ENCODE measurements at regions not wholly inside any gene's neighbourhood (a gene's known extent, or its start where the extent isn't known, plus 50 kb on each side); places are given as distances from the start of the nearest gene placed in this dataset.

DNA sequence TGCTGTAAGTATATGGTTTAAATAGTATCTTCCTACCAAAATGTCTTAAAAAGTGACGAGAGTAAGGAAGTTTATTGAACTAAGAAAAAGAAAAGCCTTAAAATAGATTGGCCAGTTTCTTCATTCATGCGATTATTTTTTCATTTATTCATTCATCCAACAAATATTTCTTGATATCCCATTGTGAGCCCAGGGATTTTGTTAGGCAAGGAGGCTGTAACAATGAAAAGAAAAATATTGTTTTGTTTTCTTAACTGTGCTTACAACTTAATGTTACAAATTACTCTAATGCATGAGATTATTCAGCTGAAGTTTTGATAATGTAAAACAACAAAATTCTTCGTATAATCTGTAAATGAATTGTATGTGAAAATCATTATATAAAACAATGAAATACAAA is 882.0 kb downstream of the LTN1 start:
- CTCF ChIA-PET, result interaction anchor here (1.3 to 1.9 kb wide), 3 partner anchors 173 to 635 kb away, joined by 4 to 7 read pairs (median 6); no protein-coding TSS in a partner anchor
- Histone ChIP-seq H3K4me1 (ENCODE audit: control insufficient read depth, extremely low read depth, insufficient read depth, low read length) (peaks cover 19% of the 10 kb centered on the region), H3K4me2 (ENCODE audit: insufficient read depth, low read length) (peak overlapping the region; percentile 91), H3K9ac (replicated peaks; ENCODE audit: extremely low read depth, insufficient read depth, low read length) (no peak overlapping the region), H3K9me1 (replicated peaks; ENCODE audit: control insufficient read depth, extremely low read depth, insufficient read depth, low read length) (no peaks in the 10 kb centered on the region), H3K4me3 (replicated peaks in 1 of 3; ENCODE audit: insufficient read depth in 1 of 3, low read depth in 1 of 3, low read length in 3 of 3) (no peak overlapping the region), H4K20me1 (replicated peaks; ENCODE audit: control insufficient read depth, extremely low read depth, insufficient read depth, low read length) (no peaks in the 10 kb centered on the region), H3K27me3 (ENCODE audit: control insufficient read depth in 2 of 2, insufficient read depth in 2 of 2, low read length in 2 of 2) (no peaks in the 10 kb centered on the region), H3K79me2 (ENCODE audit: control insufficient read depth, insufficient read depth, low read length) (no peaks in the 10 kb centered on the region), H3K27ac (ENCODE audit: insufficient read depth, low read depth, low read length) (no peak overlapping the region), H3K9me3 (replicated peaks; ENCODE audit: control insufficient read depth, insufficient read depth, low read length) (no peaks in the 10 kb centered on the region), H2AFZ (ENCODE audit: low read depth, low read length) (no peak overlapping the region), H3K36me3 (ENCODE audit: control insufficient read depth in 2 of 2, extremely low read depth in 1 of 2, insufficient read depth in 2 of 2, low read length in 2 of 2) (no peaks in the 10 kb centered on the region)
- POLR2A ChIA-PET, result no interaction called here
- no TSS peak for BruUV-seq (replicated peaks)
- intact Hi-C loops (cut with micrococcal nuclease), result loop anchor here (2.0 to 5.0 kb wide), 2 partner anchors 227 to 412 kb away; no protein-coding TSS in a partner anchor
- dilution Hi-C loops (cut with MboI; ENCODE audit: extremely low pct_ligation_motif_present, low sequenced_read_pairs), result no loop called here
- no peak for DNase-seq (ENCODE audit: low read depth, low spot score)
- TF ChIP-seq CTCF (IDR thresholded peaks at IDR 0.05; ENCODE audit: extremely low read depth in 1 of 2, insufficient read depth in 1 of 2, low read depth in 1 of 2, low read length in 2 of 2) (no peak), EZH2 (IDR thresholded peaks at IDR 0.05; ENCODE audit: borderline replicate concordance, low read depth, low read length, severe bottlenecking) (no peak), JUN (IDR thresholded peaks at IDR 0.05; ENCODE audit: borderline replicate concordance, insufficient read depth, insufficient read length, low read depth) (no peak), MYC (IDR thresholded peaks at IDR 0.05; ENCODE audit: low read depth, low read length) (no peak), MAX (IDR thresholded peaks at IDR 0.05; ENCODE audit: insufficient read depth, insufficient read length) (no peak), POLR2A (IDR thresholded peaks at IDR 0.05; ENCODE audit: low read depth, low read length) (no peak), GATA2 (IDR thresholded peaks at IDR 0.05; ENCODE audit: insufficient read depth, insufficient read length, low read depth, low read length) (no peak), FOS (IDR thresholded peaks at IDR 0.05; ENCODE audit: borderline replicate concordance, insufficient read depth, low read length) (no peak), POLR2AphosphoS5 (IDR thresholded peaks at IDR 0.05; ENCODE audit: insufficient read depth, low read depth, low read length) (no peak)
- FAIRE-seq, result no peak
